Dendritic cell treated with granulocyte-macrophage colony-stimulating factor and Interleukin-4, amounts not matched to agents 40 ng/mL and 50 ng/mL, for 4 days (primary cell): ENCODE measurements at regions not wholly inside any gene's neighbourhood (a gene's known extent, or its start where the extent isn't known, plus 50 kb on each side); places are given as distances from the start of the nearest gene placed in this dataset.

Source experiments
- H3K27ac Mint-ChIP-seq: one replicate; pipeline ENCODE4 v1.8.0; 2022; ENCODE audit warnings: mild to moderate bottlenecking, mixed read lengths
- H3K27me3 Mint-ChIP-seq: one replicate; pipeline ENCODE4 v1.8.0; 2022; ENCODE audit warnings: mild to moderate bottlenecking, mixed read lengths
- H3K36me3 Mint-ChIP-seq: one replicate; pipeline ENCODE4 v1.8.0; 2022; ENCODE audit warnings: low read depth, mixed read lengths
- H3K4me1 Mint-ChIP-seq: one replicate; pipeline ENCODE4 v1.8.0; 2022; ENCODE audit warnings: low read depth, mixed read lengths
- H3K4me3 Mint-ChIP-seq: one replicate; pipeline ENCODE4 v1.8.0; 2022; ENCODE audit warnings: mild to moderate bottlenecking, moderate library complexity, mixed read lengths
- H3K9me3 Mint-ChIP-seq: one replicate; pipeline ENCODE4 v1.8.0; 2022; ENCODE audit warnings: mixed read lengths
- intact Hi-C: fragments of 100-400 bp; cut with micrococcal nuclease; formaldehyde crosslinking; loops from one replicate; pipeline ENCODE4 v1.15.0; 2022

GRCh38 chr9:86893811-86894490 is 53.4 kb downstream of the GAS1 start:
- intact Hi-C loops: no loop called here
- no peaks in the 10 kb centered on the region for H3K9me3 Mint-ChIP-seq

DNA sequence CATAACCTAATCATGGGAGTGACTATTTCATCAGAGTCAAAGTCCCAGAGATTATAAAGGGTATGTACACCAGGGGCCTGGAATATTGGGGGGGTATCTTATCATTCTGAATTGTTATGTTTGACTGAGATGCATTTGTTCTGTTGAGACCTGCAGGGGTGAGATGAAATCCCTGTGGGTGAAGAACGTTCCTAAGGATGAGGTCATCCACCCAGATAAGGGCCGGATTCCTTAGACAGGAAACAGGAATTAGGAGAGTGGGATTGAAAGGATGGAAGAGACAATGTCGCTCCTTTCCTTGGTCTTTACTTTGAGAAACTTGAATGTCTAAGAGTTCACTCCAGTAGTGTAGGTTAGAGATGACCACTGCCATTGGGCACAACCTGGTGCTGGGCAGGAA is 54.7 kb downstream of the GAS1 start:
- Mint-ChIP-seq H3K36me3 (no peaks in the 10 kb centered on the region), H3K4me1 (no peaks in the 10 kb centered on the region), H3K27me3 (no peaks in the 10 kb centered on the region), H3K27ac (no peak overlapping the region), H3K9me3 (no peaks in the 10 kb centered on the region), H3K4me3 (no peak overlapping the region)
- intact Hi-C loops: no loop called here

More at GRCh38 chr9:86893811-86894490, 53.4 kb downstream of the GAS1 start:
- H3K36me3 Mint-ChIP-seq: no peaks in the 10 kb centered on the region
- H3K4me1 Mint-ChIP-seq: no peaks in the 10 kb centered on the region
- H3K27ac Mint-ChIP-seq: no peak overlapping the region
- no peak overlapping the region for H3K4me3 Mint-ChIP-seq
- no peaks in the 10 kb centered on the region for H3K27me3 Mint-ChIP-seq

- H3K9me3 Mint-ChIP-seq: no peaks in the 10 kb centered on the region
- no peak overlapping the region for H3K4me3 Mint-ChIP-seq
- H3K4me1 Mint-ChIP-seq: no peaks in the 10 kb centered on the region
- intact Hi-C loops: no loop called here
- no peaks in the 10 kb centered on the region for H3K36me3 Mint-ChIP-seq
- no peaks in the 10 kb centered on the region for H3K27me3 Mint-ChIP-seq
- no peak overlapping the region for H3K27ac Mint-ChIP-seq
These were observed 55.3 kb downstream of the GAS1 start for GRCh38 chr9:86891886-86892437.

DNA sequence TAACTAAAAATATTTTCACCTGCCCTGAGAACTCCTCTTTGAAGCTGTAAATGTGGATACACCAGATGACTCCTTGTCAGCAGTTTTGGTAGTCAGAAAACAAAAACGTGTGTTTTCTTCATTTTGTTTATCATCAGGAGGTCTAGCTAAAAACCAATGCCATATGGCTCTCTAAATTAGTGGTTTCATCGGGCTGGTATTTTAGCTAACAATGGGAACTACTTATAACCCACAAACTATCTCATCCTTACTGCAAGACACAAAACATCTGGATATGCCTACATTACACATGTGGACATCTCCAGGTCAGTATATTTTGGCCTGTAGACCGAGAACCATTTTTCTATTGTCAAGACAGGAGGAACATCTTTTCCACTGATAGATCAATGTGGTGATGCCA is 56.2 kb downstream of the GAS1 start:
- intact Hi-C loops: no loop called here
- H3K9me3 Mint-ChIP-seq: no peaks in the 10 kb centered on the region
- no peak overlapping the region for H3K4me3 Mint-ChIP-seq
- no peaks in the 10 kb centered on the region for H3K36me3 Mint-ChIP-seq
- no peak overlapping the region for H3K27ac Mint-ChIP-seq
- H3K27me3 Mint-ChIP-seq: no peaks in the 10 kb centered on the region
- H3K4me1 Mint-ChIP-seq: no peaks in the 10 kb centered on the region

DNA sequence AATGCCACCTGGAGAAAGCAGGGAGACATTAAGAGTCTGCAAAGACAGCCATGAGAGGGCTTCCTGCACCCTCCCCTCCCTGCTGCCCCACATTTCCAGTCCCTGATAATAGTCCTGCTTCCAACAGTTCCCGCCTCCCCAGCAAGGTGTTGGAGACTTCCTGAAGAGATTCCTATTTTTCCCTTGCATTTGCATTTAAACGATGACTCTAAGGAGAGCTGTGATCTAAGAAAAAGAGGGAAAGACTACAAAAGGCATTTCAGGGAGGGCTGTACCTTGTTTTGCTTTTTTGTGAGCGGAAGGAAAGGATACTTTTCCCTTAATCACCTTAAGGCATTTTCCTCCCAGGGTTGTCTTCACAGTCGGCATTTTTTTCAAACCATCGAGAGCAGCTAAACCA is 62.1 kb downstream of the GAS1 start:
- intact Hi-C loops: no loop called here

DNA sequence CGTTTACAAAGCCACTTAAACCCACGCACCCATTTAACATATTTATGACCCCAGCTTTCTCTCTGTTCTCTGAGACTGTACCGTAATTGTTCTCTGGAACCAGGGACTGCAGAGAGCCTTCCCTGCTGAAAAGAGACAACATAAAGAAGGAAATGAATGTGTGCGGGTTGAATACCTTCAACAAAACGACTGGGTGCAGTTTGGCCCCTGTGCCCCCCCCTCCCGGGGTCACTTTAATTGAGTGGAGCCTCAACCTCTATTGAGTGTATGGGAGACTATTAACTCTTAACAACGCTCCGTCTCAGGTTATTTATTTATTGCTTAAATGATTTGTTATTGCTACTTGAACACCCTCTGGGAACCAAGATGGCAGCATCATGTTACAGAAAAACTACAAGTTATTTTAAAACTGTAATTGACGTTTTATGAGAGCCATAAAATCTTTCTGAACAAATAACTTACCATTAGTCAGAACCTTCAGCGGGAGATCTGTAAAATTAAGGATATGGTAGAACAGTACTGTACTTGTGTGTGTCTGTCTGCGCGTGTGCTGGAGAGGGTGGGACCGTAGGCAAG is 70.6 kb downstream of the GAS1 start:
- no peaks in the 10 kb centered on the region for H3K36me3 Mint-ChIP-seq
- no peaks in the 10 kb centered on the region for H3K27me3 Mint-ChIP-seq
- H3K27ac Mint-ChIP-seq: no peak overlapping the region
- no peaks in the 10 kb centered on the region for H3K4me1 Mint-ChIP-seq
- intact Hi-C loops: no loop called here
- H3K4me3 Mint-ChIP-seq: no peak overlapping the region
- no peaks in the 10 kb centered on the region for H3K9me3 Mint-ChIP-seq

More for the DNA sequence above, 62.1 kb downstream of the GAS1 start:
- Mint-ChIP-seq H3K36me3 (no peaks in the 10 kb centered on the region), H3K4me1 (no peaks in the 10 kb centered on the region), H3K4me3 (no peak overlapping the region), H3K27ac (no peak overlapping the region), H3K27me3 (peaks cover 2% of the 10 kb centered on the region), H3K9me3 (no peaks in the 10 kb centered on the region)

- Mint-ChIP-seq H3K27me3 (no peaks in the 10 kb centered on the region), H3K27ac (no peak overlapping the region), H3K36me3 (no peaks in the 10 kb centered on the region), H3K4me3 (no peak overlapping the region), H3K9me3 (no peaks in the 10 kb centered on the region), H3K4me1 (no peaks in the 10 kb centered on the region)
- intact Hi-C loops: no loop called here
These were observed 78.7 kb downstream of the GAS1 start for GRCh38 chr9:86868616-86869015.

GRCh38 chr9:86867804-86868313 is 79.4 kb downstream of the GAS1 start:
- Mint-ChIP-seq H3K27ac (no peak overlapping the region), H3K9me3 (no peaks in the 10 kb centered on the region), H3K4me3 (no peak overlapping the region), H3K27me3 (no peaks in the 10 kb centered on the region), H3K4me1 (no peaks in the 10 kb centered on the region), H3K36me3 (no peaks in the 10 kb centered on the region)
- intact Hi-C loops: no loop called here

- H3K27ac Mint-ChIP-seq: no peak overlapping the region
- H3K27me3 Mint-ChIP-seq: no peaks in the 10 kb centered on the region
- no peaks in the 10 kb centered on the region for H3K4me1 Mint-ChIP-seq
- no peaks in the 10 kb centered on the region for H3K36me3 Mint-ChIP-seq
- no peaks in the 10 kb centered on the region for H3K9me3 Mint-ChIP-seq
- intact Hi-C loops: no loop called here
- H3K4me3 Mint-ChIP-seq: no peak overlapping the region
These were observed 81.4 kb downstream of the GAS1 start for GRCh38 chr9:86865952-86866351.

DNA sequence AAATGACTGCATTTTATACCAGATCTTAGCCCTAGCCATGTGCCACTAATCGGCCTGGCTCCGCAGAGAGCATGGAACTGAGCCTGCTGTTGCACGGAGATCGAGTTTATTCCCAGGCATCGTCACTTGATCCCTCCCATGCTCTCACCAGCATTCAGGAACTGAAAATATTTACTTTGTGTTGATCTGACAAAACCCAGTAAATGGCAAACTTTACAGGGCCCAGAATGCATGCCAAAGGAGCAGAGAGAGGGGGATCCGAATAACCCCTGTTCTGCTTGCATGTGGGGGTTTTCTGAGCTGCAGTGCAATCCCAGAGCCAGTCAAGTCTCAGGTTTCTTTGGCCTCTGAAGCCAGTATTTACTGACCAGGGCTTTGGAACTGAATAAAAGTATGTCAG is 87.3 kb downstream of the GAS1 start:
- no peaks in the 10 kb centered on the region for H3K9me3 Mint-ChIP-seq
- intact Hi-C loops: no loop called here
- H3K27me3 Mint-ChIP-seq: peaks cover 1% of the 10 kb centered on the region
- no peak overlapping the region for H3K27ac Mint-ChIP-seq
- H3K4me3 Mint-ChIP-seq: no peak overlapping the region
- no peaks in the 10 kb centered on the region for H3K36me3 Mint-ChIP-seq
- no peaks in the 10 kb centered on the region for H3K4me1 Mint-ChIP-seq

GRCh38 chr9:86859056-86859455 is 88.2 kb downstream of the GAS1 start:
- Mint-ChIP-seq H3K4me3 (no peak overlapping the region), H3K27ac (no peak overlapping the region), H3K27me3 (peaks cover 1% of the 10 kb centered on the region), H3K36me3 (no peaks in the 10 kb centered on the region), H3K4me1 (no peaks in the 10 kb centered on the region), H3K9me3 (no peaks in the 10 kb centered on the region)
- intact Hi-C loops: no loop called here

DNA sequence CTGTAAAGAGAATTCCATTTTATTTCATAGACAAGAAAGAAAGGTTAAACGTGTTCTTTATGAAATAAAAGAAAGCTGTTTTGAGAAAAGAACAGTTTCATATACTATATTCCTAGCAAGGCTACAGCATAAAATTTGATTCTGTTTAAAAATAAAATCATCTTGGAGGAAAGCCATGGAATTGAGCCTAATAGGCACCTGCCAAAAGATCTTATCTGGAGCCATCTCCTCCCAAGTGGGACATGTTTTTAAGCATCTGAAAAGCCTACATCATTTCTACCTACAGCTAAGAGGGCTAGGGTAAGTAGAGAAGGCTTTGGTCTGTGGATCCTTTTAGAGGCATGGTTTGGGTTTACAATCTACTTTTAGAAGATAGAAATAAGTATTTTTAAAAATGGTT is 89.3 kb downstream of the GAS1 start:
- Mint-ChIP-seq H3K36me3 (no peaks in the 10 kb centered on the region), H3K9me3 (no peaks in the 10 kb centered on the region), H3K27ac (no peak overlapping the region), H3K27me3 (peaks cover 1% of the 10 kb centered on the region), H3K4me1 (no peaks in the 10 kb centered on the region), H3K4me3 (no peak overlapping the region)
- intact Hi-C loops: no loop called here

GRCh38 chr9:86856259-86856658 is 91.0 kb downstream of the GAS1 start:
- H3K4me1 Mint-ChIP-seq: no peaks in the 10 kb centered on the region
- H3K36me3 Mint-ChIP-seq: no peaks in the 10 kb centered on the region
- no peak overlapping the region for H3K27ac Mint-ChIP-seq
- no peak overlapping the region for H3K4me3 Mint-ChIP-seq
- H3K9me3 Mint-ChIP-seq: peaks cover 8% of the 10 kb centered on the region
- peaks cover 1% of the 10 kb centered on the region for H3K27me3 Mint-ChIP-seq
- intact Hi-C loops: no loop called here

DNA sequence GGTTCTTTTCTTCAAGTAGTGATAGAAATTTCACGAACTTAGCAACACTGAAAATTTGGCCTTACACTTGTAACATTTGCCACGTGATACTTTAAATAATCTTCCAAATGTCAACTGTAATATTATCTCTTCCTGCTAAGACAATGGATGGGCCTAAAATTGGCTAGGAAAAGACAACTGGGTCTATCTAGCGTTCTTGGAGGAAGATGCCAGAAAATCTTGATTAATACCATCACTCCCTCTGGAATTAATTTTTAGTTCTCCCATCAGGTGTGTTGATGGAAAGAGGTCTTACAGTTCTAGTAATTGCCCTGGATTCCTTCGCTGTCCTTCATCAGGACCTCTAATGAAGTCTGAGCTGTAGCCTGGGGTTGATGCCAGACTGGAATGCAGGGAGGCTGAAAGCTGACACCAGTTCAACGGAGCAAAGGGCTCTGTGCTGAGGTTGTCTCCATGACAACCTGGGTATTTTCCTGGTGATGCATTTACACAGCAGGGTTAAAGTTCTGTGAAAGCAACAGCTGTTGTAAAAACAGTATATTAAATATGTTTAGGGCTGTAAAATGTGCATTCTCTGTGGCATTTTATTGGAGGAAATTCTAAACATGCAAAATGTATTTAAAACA is 92.3 kb downstream of the GAS1 start:
- H3K27ac Mint-ChIP-seq: no peak overlapping the region
- H3K36me3 Mint-ChIP-seq: no peaks in the 10 kb centered on the region
- no peaks in the 10 kb centered on the region for H3K4me1 Mint-ChIP-seq
- peaks cover 1% of the 10 kb centered on the region for H3K27me3 Mint-ChIP-seq
- peaks cover 8% of the 10 kb centered on the region for H3K9me3 Mint-ChIP-seq
- no peak overlapping the region for H3K4me3 Mint-ChIP-seq
- intact Hi-C loops: no loop called here
